WTC11 (cell line): ENCODE measurements at regions not wholly inside any gene's neighbourhood (a gene's known extent, or its start where the extent isn't known, plus 50 kb on each side); places are given as distances from the start of the nearest gene placed in this dataset.
A peak's percentile ranks its signal among the peaks of the same experiment; 100 is the strongest.

Source experiments
- ATAC-seq: fragments of 200-7000 bp; cut with Tn5 transposase; 2 replicates; pipeline ENCODE4 v1.10.0; 2021; ENCODE audit warnings: mild to moderate bottlenecking, moderate library complexity
- CTCF ChIA-PET: fragments of 300-600 bp; sonication (Branson Sonifier 250); formaldehyde crosslinking; loops from one replicate; lab custom pipeline; 2021; ENCODE audit warnings: antibody characterized with exemption; lab: Charles Lee
- POLR2A ChIA-PET: fragments of 350-600 bp; sonication (Branson Sonifier 250); formaldehyde crosslinking; loops from one replicate; lab custom pipeline; 2021; ENCODE audit warnings: antibody characterized with exemption; lab: Charles Lee
- DNase-seq: peaks from one replicate; pipeline ENCODE4 v3.0.0; 2021; ENCODE audit warnings: low spot score
- H3K27ac Mint-ChIP-seq: 2 replicates; pipeline ENCODE4 v1.8.0; 2021; ENCODE audit warnings: mixed read lengths
- H3K27me3 Mint-ChIP-seq: 2 replicates; pipeline ENCODE4 v1.8.0; 2021; ENCODE audit warnings: low read depth, mild to moderate bottlenecking, moderate library complexity, mixed read lengths
- H3K36me3 Mint-ChIP-seq: 2 replicates; pipeline ENCODE4 v1.8.0; 2021; ENCODE audit warnings: mixed read lengths
- H3K4me1 Mint-ChIP-seq: 2 replicates; pipeline ENCODE4 v1.8.0; 2022; ENCODE audit warnings: mixed read lengths
- H3K4me3 Mint-ChIP-seq: 2 replicates; pipeline ENCODE4 v1.8.0; 2021; ENCODE audit warnings: mild to moderate bottlenecking, moderate library complexity, mixed read lengths
- H3K9me3 Mint-ChIP-seq: 2 replicates; pipeline ENCODE4 v1.8.0; 2021; ENCODE audit warnings: mixed read lengths
- CBFB ChIP-seq: sonication (generic); formaldehyde crosslinking; IDR thresholded peaks from 2 replicates; pipeline ENCODE4 v1.8.1; 2022; ENCODE audit warnings: mild to moderate bottlenecking, low read depth, missing genetic modification reagents
- EMX1 ChIP-seq: fragments of 250-450 bp; sonication (Bioruptor Pico); IDR thresholded peaks from 2 replicates; pipeline ENCODE4 v1.8.0; 2021; ENCODE audit warnings: mild to moderate bottlenecking
- FOXJ3 ChIP-seq: sonication (generic); formaldehyde crosslinking; IDR thresholded peaks from 2 replicates; pipeline ENCODE4 v1.9.0; 2021; ENCODE audit warnings: missing genetic modification reagents, mild to moderate bottlenecking, borderline replicate concordance
- FOXK1 ChIP-seq: sonication (generic); formaldehyde crosslinking; IDR thresholded peaks from 2 replicates; pipeline ENCODE4 v1.8.0; 2022; ENCODE audit warnings: mild to moderate bottlenecking, moderate library complexity, missing genetic modification reagents
- MYBL2 ChIP-seq: sonication (generic); formaldehyde crosslinking; IDR thresholded peaks from 2 replicates; pipeline ENCODE4 v1.8.1; 2023; ENCODE audit warnings: mild to moderate bottlenecking, moderate library complexity, missing genetic modification reagents
- NFATC4 ChIP-seq: fragments of 250-450 bp; sonication (Bioruptor Pico); IDR thresholded peaks from 2 replicates; pipeline ENCODE4 v1.9.0; 2021; ENCODE audit warnings: mild to moderate bottlenecking
- NR1H2 ChIP-seq: sonication (generic); formaldehyde crosslinking; IDR thresholded peaks from 2 replicates; pipeline ENCODE4 v1.9.0; 2021; ENCODE audit warnings: mild to moderate bottlenecking, moderate library complexity, missing genetic modification reagents
- PRRX2 ChIP-seq: fragments of 250-450 bp; sonication (Bioruptor Pico); IDR thresholded peaks from 2 replicates; pipeline ENCODE4 v1.8.0; 2021; ENCODE audit warnings: mild to moderate bottlenecking
- RELA ChIP-seq: sonication (generic); formaldehyde crosslinking; IDR thresholded peaks from 2 replicates; pipeline ENCODE4 v1.8.1; 2022; ENCODE audit warnings: missing genetic modification reagents, mild to moderate bottlenecking, borderline replicate concordance
- TCF7 ChIP-seq: sonication (generic); formaldehyde crosslinking; IDR thresholded peaks from 2 replicates; pipeline ENCODE4 v1.8.0; 2022; ENCODE audit warnings: mild to moderate bottlenecking, low read depth, missing genetic modification reagents, moderate library complexity
- TEAD1 ChIP-seq: sonication (generic); formaldehyde crosslinking; IDR thresholded peaks from 2 replicates; pipeline ENCODE4 v1.8.0; 2022; ENCODE audit warnings: mild to moderate bottlenecking, missing genetic modification reagents
- ZNF423 ChIP-seq: fragments of 250-450 bp; sonication (Bioruptor Pico); IDR thresholded peaks from 2 replicates; pipeline ENCODE4 v2.1.2; 2022; ENCODE audit warnings: mild to moderate bottlenecking, moderate library complexity
- TF ChIP-seq, protein P1 (sequence below): sonication (generic); formaldehyde crosslinking; IDR thresholded peaks from 2 replicates; pipeline ENCODE4 v1.8.0; 2022; ENCODE audit warnings: missing genetic modification reagents
- TF ChIP-seq, protein P2 (sequence below): sonication (generic); formaldehyde crosslinking; IDR thresholded peaks from 2 replicates; pipeline ENCODE4 v1.8.0; 2023; ENCODE audit warnings: mild to moderate bottlenecking, missing genetic modification reagents
- TF ChIP-seq, protein P3 (sequence below): sonication (generic); formaldehyde crosslinking; IDR thresholded peaks from 2 replicates; pipeline ENCODE4 v1.8.0; 2022; ENCODE audit warnings: mild to moderate bottlenecking, missing genetic modification reagents
- TF ChIP-seq, protein P4 (sequence below): sonication (generic); formaldehyde crosslinking; IDR thresholded peaks from 2 replicates; pipeline ENCODE4 v1.8.1; 2022; ENCODE audit warnings: mild to moderate bottlenecking, moderate library complexity, missing genetic modification reagents
- TF ChIP-seq, protein P5 (sequence below): fragments of 250-450 bp; sonication (Bioruptor Pico); IDR thresholded peaks from 2 replicates; pipeline ENCODE4 v2.1.2; 2022; ENCODE audit warnings: mild to moderate bottlenecking, moderate library complexity
- TF ChIP-seq, protein P6 (sequence below): sonication (generic); formaldehyde crosslinking; IDR thresholded peaks from 2 replicates; pipeline ENCODE4 v1.8.1; 2023; ENCODE audit warnings: mild to moderate bottlenecking, moderate library complexity, missing genetic modification reagents

DNA sequence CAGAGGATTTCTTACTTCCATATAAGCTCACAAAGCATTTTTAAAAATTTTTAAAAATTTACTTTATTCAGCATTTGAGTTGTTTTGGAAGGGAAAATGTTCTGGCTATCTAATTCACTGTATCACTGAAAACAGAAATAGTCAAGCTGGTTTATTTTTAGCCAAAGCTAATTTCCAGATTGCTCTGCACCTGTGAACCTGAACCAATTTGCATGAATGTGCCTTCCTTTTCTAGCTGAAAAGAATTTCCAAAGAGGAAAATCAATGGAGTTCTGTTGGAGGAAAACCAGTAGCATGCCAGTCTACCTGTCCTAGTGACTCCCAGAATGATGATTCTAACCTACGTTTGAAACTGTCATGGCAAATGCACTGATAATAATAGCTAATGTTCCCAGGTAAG, 134.2 kb upstream of the LIPC start:
- ChIA-PET CTCF (interaction anchor here (1.1 to 1.4 kb wide), 3 partner anchors 11 to 47 kb away, joined by 3 to 5 read pairs (median 3); no protein-coding TSS in a partner anchor), POLR2A (no interaction called here)
- no peak for DNase-seq
- TF ChIP-seq NR1H2 (CRISPR knock-in tag) (no peak), RELA (CRISPR knock-in tag) (no peak), TEAD1 (no peak), ZNF423 (CRISPR knock-in tag) (no peak), TCF7 (no peak), FOXK1 (CRISPR knock-in tag) (no peak), CBFB (no peak), EMX1 (CRISPR knock-in tag) (no peak), PRRX2 (CRISPR knock-in tag) (no peak), MYBL2 (no peak), FOXJ3 (no peak), NFATC4 (CRISPR knock-in tag) (no peak)
- TF ChIP-seq, protein P1, sequence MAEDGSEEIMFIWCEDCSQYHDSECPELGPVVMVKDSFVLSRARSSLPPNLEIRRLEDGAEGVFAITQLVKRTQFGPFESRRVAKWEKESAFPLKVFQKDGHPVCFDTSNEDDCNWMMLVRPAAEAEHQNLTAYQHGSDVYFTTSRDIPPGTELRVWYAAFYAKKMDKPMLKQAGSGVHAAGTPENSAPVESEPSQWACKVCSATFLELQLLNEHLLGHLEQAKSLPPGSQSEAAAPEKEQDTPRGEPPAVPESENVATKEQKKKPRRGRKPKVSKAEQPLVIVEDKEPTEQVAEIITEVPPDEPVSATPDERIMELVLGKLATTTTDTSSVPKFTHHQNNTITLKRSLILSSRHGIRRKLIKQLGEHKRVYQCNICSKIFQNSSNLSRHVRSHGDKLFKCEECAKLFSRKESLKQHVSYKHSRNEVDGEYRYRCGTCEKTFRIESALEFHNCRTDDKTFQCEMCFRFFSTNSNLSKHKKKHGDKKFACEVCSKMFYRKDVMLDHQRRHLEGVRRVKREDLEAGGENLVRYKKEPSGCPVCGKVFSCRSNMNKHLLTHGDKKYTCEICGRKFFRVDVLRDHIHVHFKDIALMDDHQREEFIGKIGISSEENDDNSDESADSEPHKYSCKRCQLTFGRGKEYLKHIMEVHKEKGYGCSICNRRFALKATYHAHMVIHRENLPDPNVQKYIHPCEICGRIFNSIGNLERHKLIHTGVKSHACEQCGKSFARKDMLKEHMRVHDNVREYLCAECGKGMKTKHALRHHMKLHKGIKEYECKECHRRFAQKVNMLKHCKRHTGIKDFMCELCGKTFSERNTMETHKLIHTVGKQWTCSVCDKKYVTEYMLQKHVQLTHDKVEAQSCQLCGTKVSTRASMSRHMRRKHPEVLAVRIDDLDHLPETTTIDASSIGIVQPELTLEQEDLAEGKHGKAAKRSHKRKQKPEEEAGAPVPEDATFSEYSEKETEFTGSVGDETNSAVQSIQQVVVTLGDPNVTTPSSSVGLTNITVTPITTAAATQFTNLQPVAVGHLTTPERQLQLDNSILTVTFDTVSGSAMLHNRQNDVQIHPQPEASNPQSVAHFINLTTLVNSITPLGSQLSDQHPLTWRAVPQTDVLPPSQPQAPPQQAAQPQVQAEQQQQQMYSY (CRISPR knock-in tag) = no peak
- TF ChIP-seq, protein P2, sequence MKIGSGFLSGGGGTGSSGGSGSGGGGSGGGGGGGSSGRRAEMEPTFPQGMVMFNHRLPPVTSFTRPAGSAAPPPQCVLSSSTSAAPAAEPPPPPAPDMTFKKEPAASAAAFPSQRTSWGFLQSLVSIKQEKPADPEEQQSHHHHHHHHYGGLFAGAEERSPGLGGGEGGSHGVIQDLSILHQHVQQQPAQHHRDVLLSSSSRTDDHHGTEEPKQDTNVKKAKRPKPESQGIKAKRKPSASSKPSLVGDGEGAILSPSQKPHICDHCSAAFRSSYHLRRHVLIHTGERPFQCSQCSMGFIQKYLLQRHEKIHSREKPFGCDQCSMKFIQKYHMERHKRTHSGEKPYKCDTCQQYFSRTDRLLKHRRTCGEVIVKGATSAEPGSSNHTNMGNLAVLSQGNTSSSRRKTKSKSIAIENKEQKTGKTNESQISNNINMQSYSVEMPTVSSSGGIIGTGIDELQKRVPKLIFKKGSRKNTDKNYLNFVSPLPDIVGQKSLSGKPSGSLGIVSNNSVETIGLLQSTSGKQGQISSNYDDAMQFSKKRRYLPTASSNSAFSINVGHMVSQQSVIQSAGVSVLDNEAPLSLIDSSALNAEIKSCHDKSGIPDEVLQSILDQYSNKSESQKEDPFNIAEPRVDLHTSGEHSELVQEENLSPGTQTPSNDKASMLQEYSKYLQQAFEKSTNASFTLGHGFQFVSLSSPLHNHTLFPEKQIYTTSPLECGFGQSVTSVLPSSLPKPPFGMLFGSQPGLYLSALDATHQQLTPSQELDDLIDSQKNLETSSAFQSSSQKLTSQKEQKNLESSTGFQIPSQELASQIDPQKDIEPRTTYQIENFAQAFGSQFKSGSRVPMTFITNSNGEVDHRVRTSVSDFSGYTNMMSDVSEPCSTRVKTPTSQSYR (CRISPR knock-in tag) = no peak
- TF ChIP-seq, protein P3, sequence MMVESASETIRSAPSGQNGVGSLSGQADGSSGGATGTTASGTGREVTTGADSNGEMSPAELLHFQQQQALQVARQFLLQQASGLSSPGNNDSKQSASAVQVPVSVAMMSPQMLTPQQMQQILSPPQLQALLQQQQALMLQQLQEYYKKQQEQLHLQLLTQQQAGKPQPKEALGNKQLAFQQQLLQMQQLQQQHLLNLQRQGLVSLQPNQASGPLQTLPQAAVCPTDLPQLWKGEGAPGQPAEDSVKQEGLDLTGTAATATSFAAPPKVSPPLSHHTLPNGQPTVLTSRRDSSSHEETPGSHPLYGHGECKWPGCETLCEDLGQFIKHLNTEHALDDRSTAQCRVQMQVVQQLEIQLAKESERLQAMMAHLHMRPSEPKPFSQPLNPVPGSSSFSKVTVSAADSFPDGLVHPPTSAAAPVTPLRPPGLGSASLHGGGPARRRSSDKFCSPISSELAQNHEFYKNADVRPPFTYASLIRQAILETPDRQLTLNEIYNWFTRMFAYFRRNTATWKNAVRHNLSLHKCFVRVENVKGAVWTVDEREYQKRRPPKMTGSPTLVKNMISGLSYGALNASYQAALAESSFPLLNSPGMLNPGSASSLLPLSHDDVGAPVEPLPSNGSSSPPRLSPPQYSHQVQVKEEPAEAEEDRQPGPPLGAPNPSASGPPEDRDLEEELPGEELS (CRISPR knock-in tag) = no peak
- TF ChIP-seq, protein P4, sequence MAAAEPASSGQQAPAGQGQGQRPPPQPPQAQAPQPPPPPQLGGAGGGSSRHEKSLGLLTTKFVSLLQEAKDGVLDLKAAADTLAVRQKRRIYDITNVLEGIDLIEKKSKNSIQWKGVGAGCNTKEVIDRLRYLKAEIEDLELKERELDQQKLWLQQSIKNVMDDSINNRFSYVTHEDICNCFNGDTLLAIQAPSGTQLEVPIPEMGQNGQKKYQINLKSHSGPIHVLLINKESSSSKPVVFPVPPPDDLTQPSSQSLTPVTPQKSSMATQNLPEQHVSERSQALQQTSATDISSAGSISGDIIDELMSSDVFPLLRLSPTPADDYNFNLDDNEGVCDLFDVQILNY (CRISPR knock-in tag) = no peak
- TF ChIP-seq, protein P5, sequence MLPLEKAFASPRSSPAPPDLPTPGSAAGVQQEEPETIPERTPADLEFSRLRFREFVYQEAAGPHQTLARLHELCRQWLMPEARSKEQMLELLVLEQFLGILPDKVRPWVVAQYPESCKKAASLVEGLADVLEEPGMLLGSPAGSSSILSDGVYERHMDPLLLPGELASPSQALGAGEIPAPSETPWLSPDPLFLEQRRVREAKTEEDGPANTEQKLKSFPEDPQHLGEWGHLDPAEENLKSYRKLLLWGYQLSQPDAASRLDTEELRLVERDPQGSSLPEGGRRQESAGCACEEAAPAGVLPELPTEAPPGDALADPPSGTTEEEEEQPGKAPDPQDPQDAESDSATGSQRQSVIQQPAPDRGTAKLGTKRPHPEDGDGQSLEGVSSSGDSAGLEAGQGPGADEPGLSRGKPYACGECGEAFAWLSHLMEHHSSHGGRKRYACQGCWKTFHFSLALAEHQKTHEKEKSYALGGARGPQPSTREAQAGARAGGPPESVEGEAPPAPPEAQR (CRISPR knock-in tag) = no peak
- TF ChIP-seq, protein P6, sequence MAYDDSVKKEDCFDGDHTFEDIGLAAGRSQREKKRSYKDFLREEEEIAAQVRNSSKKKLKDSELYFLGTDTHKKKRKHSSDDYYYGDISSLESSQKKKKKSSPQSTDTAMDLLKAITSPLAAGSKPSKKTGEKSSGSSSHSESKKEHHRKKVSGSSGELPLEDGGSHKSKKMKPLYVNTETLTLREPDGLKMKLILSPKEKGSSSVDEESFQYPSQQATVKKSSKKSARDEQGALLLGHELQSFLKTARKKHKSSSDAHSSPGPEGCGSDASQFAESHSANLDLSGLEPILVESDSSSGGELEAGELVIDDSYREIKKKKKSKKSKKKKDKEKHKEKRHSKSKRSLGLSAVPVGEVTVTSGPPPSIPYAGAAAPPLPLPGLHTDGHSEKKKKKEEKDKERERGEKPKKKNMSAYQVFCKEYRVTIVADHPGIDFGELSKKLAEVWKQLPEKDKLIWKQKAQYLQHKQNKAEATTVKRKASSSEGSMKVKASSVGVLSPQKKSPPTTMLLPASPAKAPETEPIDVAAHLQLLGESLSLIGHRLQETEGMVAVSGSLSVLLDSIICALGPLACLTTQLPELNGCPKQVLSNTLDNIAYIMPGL = no peak
- peaks cover 2% of the 10 kb centered on the region for H3K27me3 Mint-ChIP-seq
- H3K27ac Mint-ChIP-seq = peak overlapping the region; percentile 91
- peaks cover 43% of the 10 kb centered on the region for H3K9me3 Mint-ChIP-seq
- peaks cover 45% of the 10 kb centered on the region for H3K4me1 Mint-ChIP-seq
- peaks cover 33% of the 10 kb centered on the region for H3K36me3 Mint-ChIP-seq
- ATAC-seq = no peak
- H3K4me3 Mint-ChIP-seq = no peak overlapping the region
